ENCODE measurements at regions not wholly inside any gene's neighbourhood (a gene's known extent, or its start where the extent isn't known, plus 50 kb on each side); places are given as distances from the start of the nearest gene placed in this dataset.

DNA sequence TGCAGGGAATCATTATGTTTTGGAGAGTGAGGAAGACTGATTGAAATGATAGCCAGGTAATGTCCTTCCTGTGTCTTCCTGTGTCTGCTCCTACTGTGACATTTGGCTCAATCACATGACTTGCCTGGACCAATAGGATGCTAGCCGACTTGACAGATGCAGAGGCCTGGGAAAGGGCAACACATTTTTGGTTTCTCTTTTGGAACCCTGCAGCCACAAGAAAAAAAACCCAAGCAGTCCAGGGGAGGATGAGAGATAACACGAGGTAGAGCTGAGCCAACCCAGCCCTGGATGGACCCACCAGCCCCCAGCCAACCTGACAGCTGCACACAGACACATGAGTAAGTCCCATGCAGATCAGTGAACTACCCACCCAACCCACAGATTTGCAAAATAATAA lies 256.1 kb upstream of the SMARCA2 start (continued):
- TF ChIP-seq EZH2 (IDR thresholded peaks at IDR 0.05; ENCODE audit: low read depth, unreplicated experiment), result no peak
- no peak for TF ChIP-seq CREB1 (CRISPR knock-in tag; IDR thresholded peaks at IDR 0.05; ENCODE audit: low read depth)
- no peak for TF ChIP-seq POLR2AphosphoS5 (IDR thresholded peaks at IDR 0.05; ENCODE audit: low read depth)

- ATAC-seq, result peak; percentile 33; the same call in 1 of the 3 replicates
- no peak overlapping the region for H3K4me3 Mint-ChIP-seq
- H3K4me1 ChIP-seq (ENCODE audit: insufficient read depth), result no peaks in the 10 kb centered on the region
These were observed 255.3 kb upstream of the SMARCA2 start for GRCh38 chr9:1759771-1760300.

GRCh38 chr9:1761807-1762206 lies 253.3 kb upstream of the SMARCA2 start:
- Histone ChIP-seq H3K79me2 (replicated peaks; ENCODE audit: insufficient read depth) (no peaks in the 10 kb centered on the region), H3K4me3 (no peak overlapping the region), H3K4me2 (no peak overlapping the region), H3K4me1 (ENCODE audit: insufficient read depth) (no peaks in the 10 kb centered on the region), H3F3A (replicated peaks; ENCODE audit: low read depth) (no peaks in the 10 kb centered on the region), H3K27ac (ENCODE audit: low read depth) (no peak overlapping the region), H3K27me3 (ENCODE audit: insufficient read depth) (no peaks in the 10 kb centered on the region), H4K20me1 (replicated peaks; ENCODE audit: insufficient read depth) (no peaks in the 10 kb centered on the region), H2AFZ (no peak overlapping the region), H3K36me3 (ENCODE audit: insufficient read depth) (no peaks in the 10 kb centered on the region), H3K9me2 (ENCODE audit: insufficient read depth) (no peaks in the 10 kb centered on the region)
- Mint-ChIP-seq H3K9me3 (no peaks in the 10 kb centered on the region; the same call in 2 of the 3 replicates), H3K4me3 (no peak overlapping the region), H3K36me3 (ENCODE audit: low read depth) (no peaks in the 10 kb centered on the region), H3K4me1 (peaks cover 10% of the 10 kb centered on the region; the same call in 2 of the 3 replicates), H3K27me3 (ENCODE audit: insufficient read depth, low read depth, poor library complexity) (no peaks in the 10 kb centered on the region), H3K27ac (no peak overlapping the region)
- ATAC-seq (no peak), DNase-seq (ENCODE audit: low spot score) (no peak)
- TF ChIP-seq CREB1 (CRISPR knock-in tag; IDR thresholded peaks at IDR 0.05; ENCODE audit: low read depth) (no peak), POLR2AphosphoS5 (IDR thresholded peaks at IDR 0.05; ENCODE audit: low read depth) (no peak), ETS1 (IDR thresholded peaks at IDR 0.05) (no peak), ZNF331 (CRISPR knock-in tag; IDR thresholded peaks at IDR 0.05; ENCODE audit: low read depth) (no peak), STAT1 (IDR thresholded peaks at IDR 0.05; ENCODE audit: unreplicated experiment) (no peak), JUNB (IDR thresholded peaks at IDR 0.05; ENCODE audit: unreplicated experiment) (no peak), ZNF114 (CRISPR knock-in tag; IDR thresholded peaks at IDR 0.05) (no peak), NANOG (IDR thresholded peaks at IDR 0.05; ENCODE audit: borderline replicate concordance) (no peak), EZH2 (IDR thresholded peaks at IDR 0.05; ENCODE audit: low read depth, unreplicated experiment) (no peak)

More at GRCh38 chr9:1759771-1760300, 255.3 kb upstream of the SMARCA2 start:
- H3K27me3 ChIP-seq (ENCODE audit: insufficient read depth), result no peaks in the 10 kb centered on the region
- no peak overlapping the region for H3K4me2 ChIP-seq
- DNase-seq (ENCODE audit: low spot score), result no peak
- no peaks in the 10 kb centered on the region for H4K20me1 ChIP-seq (replicated peaks; ENCODE audit: insufficient read depth)
- Mint-ChIP-seq H3K27me3 (ENCODE audit: insufficient read depth, low read depth, poor library complexity) (peaks cover 2% of the 10 kb centered on the region), H3K36me3 (ENCODE audit: low read depth) (no peaks in the 10 kb centered on the region), H3K4me1 (peaks cover 10% of the 10 kb centered on the region; the same call in 2 of the 3 replicates), H3K27ac (no peak overlapping the region), H3K9me3 (no peaks in the 10 kb centered on the region; the same call in 2 of the 3 replicates)
- H3K36me3 ChIP-seq (ENCODE audit: insufficient read depth), result no peaks in the 10 kb centered on the region
- H3K27ac ChIP-seq (ENCODE audit: low read depth), result no peak overlapping the region
- TF ChIP-seq STAT1 (IDR thresholded peaks at IDR 0.05; ENCODE audit: unreplicated experiment), result no peak
- no peak for TF ChIP-seq NANOG (IDR thresholded peaks at IDR 0.05; ENCODE audit: borderline replicate concordance)
- no peak for TF ChIP-seq EZH2 (IDR thresholded peaks at IDR 0.05; ENCODE audit: low read depth, unreplicated experiment)
- TF ChIP-seq, protein P1, sequence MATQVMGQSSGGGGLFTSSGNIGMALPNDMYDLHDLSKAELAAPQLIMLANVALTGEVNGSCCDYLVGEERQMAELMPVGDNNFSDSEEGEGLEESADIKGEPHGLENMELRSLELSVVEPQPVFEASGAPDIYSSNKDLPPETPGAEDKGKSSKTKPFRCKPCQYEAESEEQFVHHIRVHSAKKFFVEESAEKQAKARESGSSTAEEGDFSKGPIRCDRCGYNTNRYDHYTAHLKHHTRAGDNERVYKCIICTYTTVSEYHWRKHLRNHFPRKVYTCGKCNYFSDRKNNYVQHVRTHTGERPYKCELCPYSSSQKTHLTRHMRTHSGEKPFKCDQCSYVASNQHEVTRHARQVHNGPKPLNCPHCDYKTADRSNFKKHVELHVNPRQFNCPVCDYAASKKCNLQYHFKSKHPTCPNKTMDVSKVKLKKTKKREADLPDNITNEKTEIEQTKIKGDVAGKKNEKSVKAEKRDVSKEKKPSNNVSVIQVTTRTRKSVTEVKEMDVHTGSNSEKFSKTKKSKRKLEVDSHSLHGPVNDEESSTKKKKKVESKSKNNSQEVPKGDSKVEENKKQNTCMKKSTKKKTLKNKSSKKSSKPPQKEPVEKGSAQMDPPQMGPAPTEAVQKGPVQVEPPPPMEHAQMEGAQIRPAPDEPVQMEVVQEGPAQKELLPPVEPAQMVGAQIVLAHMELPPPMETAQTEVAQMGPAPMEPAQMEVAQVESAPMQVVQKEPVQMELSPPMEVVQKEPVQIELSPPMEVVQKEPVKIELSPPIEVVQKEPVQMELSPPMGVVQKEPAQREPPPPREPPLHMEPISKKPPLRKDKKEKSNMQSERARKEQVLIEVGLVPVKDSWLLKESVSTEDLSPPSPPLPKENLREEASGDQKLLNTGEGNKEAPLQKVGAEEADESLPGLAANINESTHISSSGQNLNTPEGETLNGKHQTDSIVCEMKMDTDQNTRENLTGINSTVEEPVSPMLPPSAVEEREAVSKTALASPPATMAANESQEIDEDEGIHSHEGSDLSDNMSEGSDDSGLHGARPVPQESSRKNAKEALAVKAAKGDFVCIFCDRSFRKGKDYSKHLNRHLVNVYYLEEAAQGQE (IDR thresholded peaks at IDR 0.05; ENCODE audit: unreplicated experiment), result no peak
- no peaks in the 10 kb centered on the region for H3K9me2 ChIP-seq (ENCODE audit: insufficient read depth)
- H3K4me3 ChIP-seq, result no peak overlapping the region
- peak overlapping the region; percentile 53 for H2AFZ ChIP-seq
- no peaks in the 10 kb centered on the region for H3K79me2 ChIP-seq (replicated peaks; ENCODE audit: insufficient read depth)
- no peaks in the 10 kb centered on the region for H3F3A ChIP-seq (replicated peaks; ENCODE audit: low read depth)

Measured in GM23338 (cell line).